HEK293 (cell line): ENCODE measurements at regions not wholly inside any gene's neighbourhood (a gene's known extent, or its start where the extent isn't known, plus 50 kb on each side); places are given as distances from the start of the nearest gene placed in this dataset.

Source experiments
- CTCF ChIA-PET: fragments of 350-600 bp; formaldehyde crosslinking; extraction: SDS; loops from one replicate; lab custom pipeline; 2021; ENCODE audit warnings: antibody characterized with exemption; lab: Yijun Ruan, JAX
- POLR2A ChIA-PET: fragments of 300-600 bp; formaldehyde crosslinking; extraction: SDS; loops from one replicate; lab custom pipeline; 2020; ENCODE audit warnings: antibody characterized with exemption, inconsistent platforms; lab: Yijun Ruan, JAX
- H3K27ac ChIP-seq: fragments of 200-500 bp; sonication (Bioruptor generic); 2 replicates; pipeline ENCODE4 v1.5.1; 2014; ENCODE audit warnings: low read depth, low read length, control low read depth, inconsistent platforms; ENCODE audit errors: extremely low read depth
- H3K36me3 ChIP-seq, 2 experiments: fragments of 200-500 bp in 1 of 2; sonication (Bioruptor generic) in 1 of 2; 1 replicate in 1 of 2; 2 replicates in 1 of 2; pipeline ENCODE4 v1.5.1; 2014 to 2017; ENCODE audit warnings: inconsistent platforms in 2 of 2, low read length in 2 of 2; ENCODE audit not compliant: control insufficient read depth in 2 of 2, insufficient read depth in 1 of 2
- H3K4me1 ChIP-seq: fragments of 200-500 bp; sonication (Bioruptor generic); 2 replicates; pipeline ENCODE4 v1.5.1; 2014; ENCODE audit warnings: mild to moderate bottlenecking, low read length, inconsistent platforms; ENCODE audit not compliant: control insufficient read depth, insufficient read depth
- H3K4me3 ChIP-seq: 2 replicates; pipeline ENCODE4 v1.5.1; 2011; ENCODE audit warnings: low read depth, mild to moderate bottlenecking, control low read depth, low read length, moderate library complexity
- H3K9me3 ChIP-seq: fragments of 200-500 bp; sonication (Bioruptor generic); 2 replicates; pipeline ENCODE4 v1.5.1; 2014; ENCODE audit warnings: low read depth, low read length, inconsistent platforms; ENCODE audit not compliant: control insufficient read depth, insufficient read depth
- HIC1 ChIP-seq: fragments of 450-650 bp; formaldehyde crosslinking; IDR thresholded peaks from 2 replicates; pipeline ENCODE4 v1.5.1; 2016; ENCODE audit warnings: missing biosample characterization, missing genetic modification characterization
- IKZF3 ChIP-seq: fragments of 450-650 bp; IDR thresholded peaks from 2 replicates; pipeline ENCODE4 v1.5.0; 2018; ENCODE audit warnings: missing biosample characterization, mild to moderate bottlenecking, missing genetic modification characterization, moderate library complexity
- PRDM4 ChIP-seq: fragments of 450-650 bp; formaldehyde crosslinking; IDR thresholded peaks from 2 replicates; pipeline ENCODE4 v1.5.1; 2017; ENCODE audit warnings: missing biosample characterization, missing genetic modification characterization
- REST ChIP-seq: fragments of 450-650 bp; formaldehyde crosslinking; IDR thresholded peaks from 2 replicates; pipeline ENCODE4 v1.5.1; 2016; ENCODE audit warnings: missing biosample characterization, missing genetic modification characterization
- SETDB1 ChIP-seq: IDR thresholded peaks from one replicate; pipeline ENCODE4 v1.6.1; 2017; ENCODE audit warnings: mild to moderate bottlenecking, low read length, moderate library complexity, mixed read lengths; ENCODE audit not compliant: insufficient read length
- TRIM28 ChIP-seq: IDR thresholded peaks from 2 replicates; pipeline ENCODE4 v1.6.1; 2011; ENCODE audit warnings: low read length, control low read depth, borderline replicate concordance
- ZNF23 ChIP-seq: fragments of 450-650 bp; formaldehyde crosslinking; IDR thresholded peaks from 2 replicates; pipeline ENCODE4 v1.5.1; 2016; ENCODE audit warnings: missing biosample characterization, missing genetic modification characterization, borderline replicate concordance
- ZNF558 ChIP-seq: fragments of 450-650 bp; formaldehyde crosslinking; IDR thresholded peaks from 2 replicates; pipeline ENCODE4 v1.5.1; 2016; ENCODE audit warnings: missing biosample characterization, missing genetic modification characterization
- ZNF585B ChIP-seq: fragments of 450-650 bp; formaldehyde crosslinking; IDR thresholded peaks from 2 replicates; pipeline ENCODE4 v1.5.1; 2016; ENCODE audit warnings: missing biosample characterization, missing genetic modification characterization
- ZNF623 ChIP-seq: fragments of 450-650 bp; formaldehyde crosslinking; IDR thresholded peaks from 2 replicates; pipeline ENCODE4 v1.5.1; 2016; ENCODE audit warnings: missing biosample characterization, missing genetic modification characterization
- ZNF626 ChIP-seq: fragments of 450-650 bp; sonication (Bioruptor Pico); formaldehyde crosslinking; IDR thresholded peaks from 2 replicates; pipeline ENCODE4 v1.5.1; 2018; ENCODE audit warnings: missing biosample characterization, missing genetic modification characterization, inconsistent platforms
- ZNF707 ChIP-seq: fragments of 450-650 bp; formaldehyde crosslinking; IDR thresholded peaks from 2 replicates; pipeline ENCODE4 v1.5.1; 2016; ENCODE audit warnings: missing biosample characterization, missing genetic modification characterization
- ZNF747 ChIP-seq: fragments of 450-650 bp; formaldehyde crosslinking; IDR thresholded peaks from 2 replicates; pipeline ENCODE4 v1.5.1; 2016; ENCODE audit warnings: missing biosample characterization, missing genetic modification characterization

GRCh38 chr1:193434319-193434718, 247.9 kb upstream of the B3GALT2 start (continued):
- TF ChIP-seq ZNF623 (tag by site-specific recombination) = no peak
- no peak for TF ChIP-seq ZNF747
- no peak for TF ChIP-seq REST (tag by site-specific recombination)
- TF ChIP-seq PRDM4 (tag by site-specific recombination) = no peak
- TF ChIP-seq ZNF23 (tag by site-specific recombination) = no peak
- TF ChIP-seq HIC1 = no peak

- POLR2A ChIA-PET = no interaction called here
- no peaks in the 10 kb centered on the region for H3K4me1 ChIP-seq
- H3K9me3 ChIP-seq = no peaks in the 10 kb centered on the region
These were observed 247.2 kb upstream of the B3GALT2 start for GRCh38 chr1:193433599-193433998.

GRCh38 chr1:193432979-193433587, 246.7 kb upstream of the B3GALT2 start:
- ChIA-PET POLR2A (no interaction called here), CTCF (no interaction called here)
- H3K4me3 ChIP-seq = no peak overlapping the region
- no peak overlapping the region for H3K27ac ChIP-seq
- no peaks in the 10 kb centered on the region for H3K9me3 ChIP-seq
- no peaks in the 10 kb centered on the region for H3K36me3 ChIP-seq
- TF ChIP-seq SETDB1 (peak; percentile 88), ZNF585B (tag by site-specific recombination) (peak; percentile 97), IKZF3 (tag by site-specific recombination) (no peak), ZNF626 (tag by site-specific recombination) (no peak), TRIM28 (peak; percentile 94; the same call in 1 of the 2 replicates)
- H3K4me1 ChIP-seq = no peaks in the 10 kb centered on the region

More at GRCh38 chr1:193433599-193433998, 247.2 kb upstream of the B3GALT2 start:
- Histone ChIP-seq H3K4me3 (no peak overlapping the region), H3K36me3 (no peaks in the 10 kb centered on the region), H3K27ac (no peak overlapping the region)
- CTCF ChIA-PET = no interaction called here
- TF ChIP-seq ZNF558 (tag by site-specific recombination) (no peak), ZNF707 (tag by site-specific recombination) (peak; percentile 81)
- TF ChIP-seq, all 188 proteins: peak for 1
